Neural progenitor cell (in vitro differentiated cells): ENCODE measurements at regions not wholly inside any gene's neighbourhood (a gene's known extent, or its start where the extent isn't known, plus 50 kb on each side); places are given as distances from the start of the nearest gene placed in this dataset.

Experiments
- EZH2 ChIP-seq: fragments of 200-600 bp; sonication (generic); IDR thresholded peaks from 2 replicates; pipeline ENCODE4 v1.6.1; 2017; ENCODE audit warnings: antibody characterized with exemption, mild to moderate bottlenecking, moderate library complexity
- TF ChIP-seq, protein P1 (sequence below): fragments of 200-600 bp; sonication (generic); IDR thresholded peaks from 2 replicates; pipeline ENCODE4 v1.5.1; 2017; ENCODE audit warnings: antibody characterized with exemption, mild to moderate bottlenecking

DNA sequence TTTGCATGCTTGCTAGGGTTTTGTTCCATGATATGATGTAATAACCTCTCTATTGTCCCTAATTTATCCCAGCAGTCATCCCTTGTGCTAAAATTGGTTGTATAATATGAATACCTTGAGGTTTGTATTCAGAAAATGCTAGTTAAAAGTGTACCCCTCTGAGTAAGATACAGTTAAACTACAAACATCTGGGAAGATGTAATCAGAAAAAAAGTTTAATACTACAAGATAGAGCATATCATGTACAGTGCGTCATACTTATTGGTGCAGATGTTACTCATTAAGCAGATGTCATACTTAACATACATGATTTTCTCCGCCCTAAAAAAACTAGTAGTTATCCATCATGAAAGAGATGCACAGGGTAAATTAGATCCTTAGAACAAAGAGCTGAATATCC, 336.1 kb upstream of the KCND2 start:
- TF ChIP-seq, protein P1, sequence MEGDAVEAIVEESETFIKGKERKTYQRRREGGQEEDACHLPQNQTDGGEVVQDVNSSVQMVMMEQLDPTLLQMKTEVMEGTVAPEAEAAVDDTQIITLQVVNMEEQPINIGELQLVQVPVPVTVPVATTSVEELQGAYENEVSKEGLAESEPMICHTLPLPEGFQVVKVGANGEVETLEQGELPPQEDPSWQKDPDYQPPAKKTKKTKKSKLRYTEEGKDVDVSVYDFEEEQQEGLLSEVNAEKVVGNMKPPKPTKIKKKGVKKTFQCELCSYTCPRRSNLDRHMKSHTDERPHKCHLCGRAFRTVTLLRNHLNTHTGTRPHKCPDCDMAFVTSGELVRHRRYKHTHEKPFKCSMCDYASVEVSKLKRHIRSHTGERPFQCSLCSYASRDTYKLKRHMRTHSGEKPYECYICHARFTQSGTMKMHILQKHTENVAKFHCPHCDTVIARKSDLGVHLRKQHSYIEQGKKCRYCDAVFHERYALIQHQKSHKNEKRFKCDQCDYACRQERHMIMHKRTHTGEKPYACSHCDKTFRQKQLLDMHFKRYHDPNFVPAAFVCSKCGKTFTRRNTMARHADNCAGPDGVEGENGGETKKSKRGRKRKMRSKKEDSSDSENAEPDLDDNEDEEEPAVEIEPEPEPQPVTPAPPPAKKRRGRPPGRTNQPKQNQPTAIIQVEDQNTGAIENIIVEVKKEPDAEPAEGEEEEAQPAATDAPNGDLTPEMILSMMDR: no peak
- TF ChIP-seq EZH2: no peak
